Cardiac fibroblast (primary cell): ENCODE measurements at regions not wholly inside any gene's neighbourhood (a gene's known extent, or its start where the extent isn't known, plus 50 kb on each side); places are given as distances from the start of the nearest gene placed in this dataset.

Experiments
- DNase-seq, 2 donors: peaks; one replicate each; pipeline versions ENCODE4 v3.0.0 to v3.0.0-alpha.2; 2010; ENCODE audit warnings: low read depth in 2 of 2
- H3K4me3 ChIP-seq, 2 donors: replicated peaks in 1 of 2; 1 replicate in 1 of 2; 2 replicates in 1 of 2; pipeline ENCODE4 v1.5.1; 2011; ENCODE audit warnings: low read depth in 2 of 2, low read length in 2 of 2, mild to moderate bottlenecking in 2 of 2, moderate library complexity in 1 of 2
- TF ChIP-seq, protein P1 (sequence below): IDR thresholded peaks from one replicate; pipeline ENCODE4 v1.5.1; 2011; ENCODE audit warnings: low read depth, mild to moderate bottlenecking, low read length, inconsistent platforms

- H3K4me3 ChIP-seq: no peak overlapping the region
- no peak for DNase-seq
- TF ChIP-seq, protein P1, sequence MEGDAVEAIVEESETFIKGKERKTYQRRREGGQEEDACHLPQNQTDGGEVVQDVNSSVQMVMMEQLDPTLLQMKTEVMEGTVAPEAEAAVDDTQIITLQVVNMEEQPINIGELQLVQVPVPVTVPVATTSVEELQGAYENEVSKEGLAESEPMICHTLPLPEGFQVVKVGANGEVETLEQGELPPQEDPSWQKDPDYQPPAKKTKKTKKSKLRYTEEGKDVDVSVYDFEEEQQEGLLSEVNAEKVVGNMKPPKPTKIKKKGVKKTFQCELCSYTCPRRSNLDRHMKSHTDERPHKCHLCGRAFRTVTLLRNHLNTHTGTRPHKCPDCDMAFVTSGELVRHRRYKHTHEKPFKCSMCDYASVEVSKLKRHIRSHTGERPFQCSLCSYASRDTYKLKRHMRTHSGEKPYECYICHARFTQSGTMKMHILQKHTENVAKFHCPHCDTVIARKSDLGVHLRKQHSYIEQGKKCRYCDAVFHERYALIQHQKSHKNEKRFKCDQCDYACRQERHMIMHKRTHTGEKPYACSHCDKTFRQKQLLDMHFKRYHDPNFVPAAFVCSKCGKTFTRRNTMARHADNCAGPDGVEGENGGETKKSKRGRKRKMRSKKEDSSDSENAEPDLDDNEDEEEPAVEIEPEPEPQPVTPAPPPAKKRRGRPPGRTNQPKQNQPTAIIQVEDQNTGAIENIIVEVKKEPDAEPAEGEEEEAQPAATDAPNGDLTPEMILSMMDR: no peak
These were observed 988.4 kb downstream of the KCNMA1 start for GRCh38 chr10:76649254-76649653.

DNA sequence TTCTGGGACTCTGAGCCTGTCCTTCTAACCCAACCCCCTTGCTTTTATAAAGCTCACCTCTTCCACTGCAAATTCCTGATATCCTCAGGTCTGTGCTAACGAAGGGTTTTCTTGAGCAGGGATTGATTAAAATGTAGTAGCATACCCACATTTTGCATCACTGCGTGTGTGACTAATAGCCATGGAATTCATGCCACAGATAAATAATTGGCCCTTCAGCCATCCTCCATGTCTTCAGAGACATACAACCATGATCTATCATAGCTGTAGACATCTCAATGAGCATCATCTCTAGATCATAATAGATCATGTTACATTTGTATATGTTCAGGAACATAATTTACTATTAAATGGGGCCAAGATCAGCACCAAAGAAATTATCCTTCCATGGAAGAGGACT is 990.3 kb downstream of the KCNMA1 start:
- TF ChIP-seq, protein P1: no peak
- peak in 1 of 2 donors; percentile 21 for DNase-seq
- no peak overlapping the region for H3K4me3 ChIP-seq

DNA sequence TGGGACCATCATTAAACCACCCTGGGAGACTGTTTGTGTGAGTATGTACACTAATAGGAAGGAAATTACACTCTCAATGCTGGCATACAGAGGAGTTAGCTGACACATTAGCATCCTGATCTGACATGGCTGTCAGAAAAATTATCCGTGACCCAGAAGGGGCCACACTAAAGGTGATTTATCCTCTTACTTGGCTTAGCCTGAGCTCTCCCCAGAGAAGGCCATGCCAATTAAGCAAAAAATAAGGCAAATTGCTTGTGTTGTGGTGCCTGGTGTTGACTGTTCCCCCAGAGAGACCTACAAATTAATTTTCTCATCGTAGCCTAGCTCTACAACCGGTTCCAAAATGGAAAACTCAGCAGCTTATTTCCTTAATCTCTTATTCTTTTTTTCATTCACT is 992.3 kb downstream of the KCNMA1 start:
- no peak overlapping the region for H3K4me3 ChIP-seq
- DNase-seq: no peak

GRCh38 chr10:76644476-76644875 is 993.1 kb downstream of the KCNMA1 start:
- no peak for DNase-seq
- H3K4me3 ChIP-seq: no peak overlapping the region
- TF ChIP-seq, protein P1: no peak

More for the DNA sequence above, 992.3 kb downstream of the KCNMA1 start:
- TF ChIP-seq, protein P1: no peak

- TF ChIP-seq, protein P1: no peak
- no peak for DNase-seq
- H3K4me3 ChIP-seq: no peak overlapping the region
These were observed 994.1 kb downstream of the KCNMA1 start for GRCh38 chr10:76643511-76643911.

DNA sequence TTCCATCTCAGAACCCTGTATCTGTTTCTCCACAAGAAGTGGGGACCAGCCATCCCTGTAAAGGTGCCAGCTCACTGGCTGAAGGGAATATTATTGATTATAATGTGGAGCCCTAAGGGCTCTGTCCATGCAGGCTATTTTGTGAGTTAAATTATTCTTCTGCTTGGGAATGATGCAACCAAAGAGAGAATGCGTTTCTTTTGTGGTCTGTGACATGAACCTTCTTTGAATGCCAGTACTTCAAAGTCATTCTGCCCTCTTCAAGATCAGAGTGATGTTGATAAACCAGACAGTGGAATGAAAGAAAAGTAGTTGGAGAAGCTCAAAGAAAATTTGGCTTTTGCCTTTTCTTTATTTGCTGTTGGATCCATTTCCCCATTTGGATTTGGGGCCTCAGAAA is 995.2 kb downstream of the KCNMA1 start:
- TF ChIP-seq, protein P1: no peak
- H3K4me3 ChIP-seq: no peak overlapping the region
- no peak for DNase-seq

- DNase-seq: no peak
- H3K4me3 ChIP-seq: no peak overlapping the region
- TF ChIP-seq, protein P1: no peak
These were observed 996.4 kb downstream of the KCNMA1 start for GRCh38 chr10:76641215-76641614.
